Adrenal gland (tissue), 9 donors: ENCODE measurements at regions not wholly inside any gene's neighbourhood (a gene's known extent, or its start where the extent isn't known, plus 50 kb on each side); places are given as distances from the start of the nearest gene placed in this dataset.

Source experiments
- DNase-seq, 7 donors: peaks; one replicate each; pipeline ENCODE4 v3.0.0-alpha.2; 2019 to 2020
- H3K27ac ChIP-seq, 5 donors: fragments of 200-600 bp; sonication (generic) in 4 of 5; 1 replicate in 3 of 5; 2 replicates in 2 of 5; pipeline versions ENCODE4 v1.5.1 to v1.8.0; 2016 to 2020; ENCODE audit warnings: mild to moderate bottlenecking in 1 of 5
- H3K27me3 ChIP-seq: fragments of 200-600 bp; 2 replicates; pipeline ENCODE4 v1.8.0; 2021
- H3K36me3 ChIP-seq, 2 donors: fragments of 200-600 bp; replicated peaks in 1 of 2; 1 replicate in 1 of 2; 2 replicates in 1 of 2; pipeline versions ENCODE4 v1.5.1 to v1.8.0; 2018 to 2022
- H3K4me1 ChIP-seq, 2 donors: fragments of 200-600 bp; replicated peaks in 1 of 2; 1 replicate in 1 of 2; 2 replicates in 1 of 2; pipeline versions ENCODE4 v1.5.1 to v1.8.0; 2018 to 2021
- H3K4me3 ChIP-seq, 4 donors: fragments of 200-600 bp; sonication (generic) in 3 of 4; one replicate each; pipeline ENCODE4 v1.5.1; 2016 to 2018
- H3K9me3 ChIP-seq, 3 donors: fragments of 200-600 bp; sonication (generic) in 1 of 3; replicated peaks in 1 of 3; 1 replicate in 2 of 3; 2 replicates in 1 of 3; pipeline versions ENCODE4 v1.5.1 to v1.8.0; 2016 to 2021
- POLR2A ChIP-seq, 2 donors: fragments of 450-650 bp; IDR thresholded peaks; one replicate each; pipeline ENCODE4 v1.6.1; 2017; ENCODE audit warnings: antibody characterized with exemption in 2 of 2, mild to moderate bottlenecking in 2 of 2, moderate library complexity in 1 of 2
- WGBS, 4 donors: extraction: QIAGEN DNeasy Blood & Tissue Kit in 2 of 4; methylation state at CpG; one replicate each; pipeline versions ENCODE4 v1.1.5 to v1.1.7; 2013 to 2017; 5-methylcytosine and 5-hydroxymethylcytosine counted together
- intact Hi-C, 2 donors: fragments of 100-400 bp; cut with DNase I; formaldehyde crosslinking; loops; one replicate each; pipeline versions ENCODE4 v1.14.1 to v1.15.0; 2022 to 2023
- TF ChIP-seq, protein P1 (sequence below), 6 experiments: fragments of 450-650 bp in 4 of 6; fragments of 200-600 bp in 2 of 6; sonication (generic) in 1 of 6; IDR thresholded peaks; 1 replicate in 5 of 6; 2 replicates in 1 of 6; pipeline versions ENCODE4 v1.5.1 to v1.8.0; 2016 to 2021; ENCODE audit warnings: antibody characterized with exemption in 6 of 6, mild to moderate bottlenecking in 2 of 6, moderate library complexity in 1 of 6
- donor health status: healthy with polysubstance abuse.
- donor health status: Bipolar disorder and iron deficiency.
- donor health status: DM: yes; HTN: yes; CAD: no.
- donor health status: DM: no; HTN: no; CAD: no.
- donor health status: DM: no; HTN: no; CAD: no.

GRCh38 chr4:176453658-176454057 is 133.9 kb downstream of the SPCS3 start:
- 68 to 78% (median 74%) methylated on average over 2 of the region's 2 CpGs for WGBS, 4 donors
- H3K4me3 ChIP-seq: no peak overlapping the region

DNA sequence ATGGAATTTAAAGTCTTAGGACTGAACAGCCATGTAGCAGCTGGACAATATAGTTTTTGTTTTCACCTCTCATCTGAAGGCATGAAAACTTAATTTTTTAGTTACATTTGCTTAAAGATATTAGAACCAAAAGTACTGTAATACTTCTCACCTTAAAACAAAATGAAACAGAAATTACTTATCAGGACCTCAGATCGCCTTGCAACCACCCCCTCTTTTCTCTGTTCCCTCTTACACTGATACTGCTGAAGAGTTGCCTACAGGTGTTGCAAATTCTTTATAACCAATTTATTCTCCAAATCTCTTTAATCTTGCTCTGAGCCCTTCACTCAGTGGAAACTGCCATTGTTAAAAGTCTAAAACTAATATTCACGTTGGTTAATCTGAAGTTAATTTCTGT is 145.0 kb downstream of the SPCS3 start:
- no peaks in the 10 kb centered on the region for H3K9me3 ChIP-seq
- no peak for DNase-seq
- TF ChIP-seq POLR2A (IDR thresholded peaks at IDR 0.05): no peak
- TF ChIP-seq, protein P1, sequence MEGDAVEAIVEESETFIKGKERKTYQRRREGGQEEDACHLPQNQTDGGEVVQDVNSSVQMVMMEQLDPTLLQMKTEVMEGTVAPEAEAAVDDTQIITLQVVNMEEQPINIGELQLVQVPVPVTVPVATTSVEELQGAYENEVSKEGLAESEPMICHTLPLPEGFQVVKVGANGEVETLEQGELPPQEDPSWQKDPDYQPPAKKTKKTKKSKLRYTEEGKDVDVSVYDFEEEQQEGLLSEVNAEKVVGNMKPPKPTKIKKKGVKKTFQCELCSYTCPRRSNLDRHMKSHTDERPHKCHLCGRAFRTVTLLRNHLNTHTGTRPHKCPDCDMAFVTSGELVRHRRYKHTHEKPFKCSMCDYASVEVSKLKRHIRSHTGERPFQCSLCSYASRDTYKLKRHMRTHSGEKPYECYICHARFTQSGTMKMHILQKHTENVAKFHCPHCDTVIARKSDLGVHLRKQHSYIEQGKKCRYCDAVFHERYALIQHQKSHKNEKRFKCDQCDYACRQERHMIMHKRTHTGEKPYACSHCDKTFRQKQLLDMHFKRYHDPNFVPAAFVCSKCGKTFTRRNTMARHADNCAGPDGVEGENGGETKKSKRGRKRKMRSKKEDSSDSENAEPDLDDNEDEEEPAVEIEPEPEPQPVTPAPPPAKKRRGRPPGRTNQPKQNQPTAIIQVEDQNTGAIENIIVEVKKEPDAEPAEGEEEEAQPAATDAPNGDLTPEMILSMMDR (IDR thresholded peaks at IDR 0.05): no peak
- 81 to 89% (median 84%) methylated on average over 2 of the region's 2 CpGs for WGBS, 4 donors
- no peak overlapping the region for H3K4me3 ChIP-seq
- intact Hi-C loops: no loop called here
- H3K36me3 ChIP-seq: no peaks in the 10 kb centered on the region
- no peak overlapping the region for H3K27ac ChIP-seq
- H3K27me3 ChIP-seq: no peaks in the 10 kb centered on the region
- H3K4me1 ChIP-seq: no peaks in the 10 kb centered on the region

More at GRCh38 chr4:176453658-176454057, 133.9 kb downstream of the SPCS3 start:
- no peaks in the 10 kb centered on the region for H3K27me3 ChIP-seq
- no peaks in the 10 kb centered on the region for H3K4me1 ChIP-seq
- no peaks in the 10 kb centered on the region for H3K9me3 ChIP-seq
- no peaks in the 10 kb centered on the region for H3K36me3 ChIP-seq
- TF ChIP-seq, protein P1 (IDR thresholded peaks at IDR 0.05): no peak
- no peak for TF ChIP-seq POLR2A (IDR thresholded peaks at IDR 0.05)
- no peak for DNase-seq
- H3K27ac ChIP-seq: no peak overlapping the region
- intact Hi-C loops: no loop called here

DNA sequence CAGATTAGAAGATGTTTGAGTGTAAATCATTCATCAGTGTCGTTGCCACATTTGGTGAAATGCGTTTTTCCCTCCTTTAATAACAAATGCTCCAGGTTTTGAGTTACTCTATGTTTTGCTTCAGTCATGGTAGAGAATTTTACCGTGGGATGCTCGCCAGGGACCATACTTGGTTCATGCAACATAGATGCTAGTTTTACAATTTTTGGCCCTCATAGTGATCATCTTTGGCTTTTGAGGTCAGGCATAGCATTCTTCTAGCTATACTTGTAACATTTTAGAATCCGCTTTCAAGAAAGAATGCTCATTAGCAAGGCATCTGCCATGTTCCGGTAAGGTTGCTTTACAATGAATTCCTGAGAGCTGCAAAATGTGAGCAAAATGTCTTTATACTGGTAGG is 147.2 kb downstream of the SPCS3 start:
- Histone ChIP-seq H3K9me3 (no peaks in the 10 kb centered on the region), H3K27ac (no peak overlapping the region), H3K4me1 (no peaks in the 10 kb centered on the region), H3K36me3 (no peaks in the 10 kb centered on the region), H3K27me3 (no peaks in the 10 kb centered on the region), H3K4me3 (no peak overlapping the region)
- 56 to 73% (median 69%) methylated on average over 6 of the region's 6 CpGs for WGBS, 4 donors
- intact Hi-C loops: no loop called here
- no peak for DNase-seq
- TF ChIP-seq POLR2A (IDR thresholded peaks at IDR 0.05): no peak
- TF ChIP-seq, protein P1 (IDR thresholded peaks at IDR 0.05): no peak

DNA sequence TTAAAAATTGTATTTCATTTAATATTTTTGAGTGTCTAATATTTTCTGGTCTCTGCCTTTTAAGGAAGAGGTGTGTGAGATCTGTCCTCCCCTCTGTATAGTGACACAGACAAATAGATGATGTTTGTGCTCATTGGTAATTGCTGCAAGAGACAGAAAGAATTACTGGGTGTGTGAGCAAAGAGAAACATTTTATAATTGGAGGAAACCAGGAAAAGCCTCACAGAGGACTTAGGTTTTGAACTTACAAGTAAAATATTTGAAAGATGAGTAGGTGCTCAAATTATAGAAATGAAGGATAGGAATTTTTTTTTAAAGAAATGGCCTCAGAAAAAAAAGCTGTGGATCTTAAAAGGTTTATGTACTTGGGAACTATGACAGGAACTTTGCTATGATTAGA is 149.8 kb downstream of the SPCS3 start:
- DNase-seq: no peak
- H3K27ac ChIP-seq: no peak overlapping the region
- no peaks in the 10 kb centered on the region for H3K27me3 ChIP-seq
- H3K4me3 ChIP-seq: no peak overlapping the region
- intact Hi-C loops: no loop called here
- TF ChIP-seq, protein P1 (IDR thresholded peaks at IDR 0.05): no peak
- no peaks in the 10 kb centered on the region for H3K36me3 ChIP-seq
- H3K4me1 ChIP-seq: no peaks in the 10 kb centered on the region
- no peaks in the 10 kb centered on the region for H3K9me3 ChIP-seq
